Endothelial cell of umbilical vein (primary cell): ENCODE measurements at regions not wholly inside any gene's neighbourhood (a gene's known extent, or its start where the extent isn't known, plus 50 kb on each side); places are given as distances from the start of the nearest gene placed in this dataset.

ENCODE experiments used
- BruUV-seq: library from RNA; stranded (reverse); fragments of 400-500 nt; replicated peaks from 2 replicates; lab custom pipeline; 2021; lab: Mats Ljungman, UMichigan
- CTCF ChIA-PET: fragments of 300-600, 350-600 bp; sonication (Branson Sonifier 250); formaldehyde crosslinking; loops from one replicate; lab custom pipeline; 2021; ENCODE audit warnings: antibody characterized with exemption, inconsistent platforms; lab: Charles Lee
- POLR2A ChIA-PET: fragments of 300-600, 350-600 bp; sonication (Branson Sonifier 250); formaldehyde crosslinking; loops from one replicate; lab custom pipeline; 2021; ENCODE audit warnings: antibody characterized with exemption, inconsistent platforms; lab: Charles Lee
- DNase-seq: peaks from one replicate; pipeline ENCODE4 v3.0.0-alpha.2; 2011; ENCODE audit warnings: low read depth, low spot score
- FAIRE-seq: peaks from 2 replicates; lab custom pipeline; 2011; peaks lifted over from hg19 to GRCh38; lab: Jason Lieb, UNC
- H2AFZ ChIP-seq: 2 replicates; pipeline ENCODE4 v1.6.0; 2012; ENCODE audit warnings: low read depth, low read length, control low read depth, inconsistent platforms
- H3K27ac ChIP-seq: 2 replicates; pipeline ENCODE4 v1.5.1; 2011; ENCODE audit warnings: low read depth, mild to moderate bottlenecking, control low read depth, low read length, moderate library complexity; ENCODE audit not compliant: insufficient read depth
- H3K27me3 ChIP-seq, 2 experiments: 2 replicates each; pipeline versions ENCODE4 v1.6.0 to v1.6.1; 2011; ENCODE audit warnings: low read length in 2 of 2, mixed read lengths in 1 of 2; ENCODE audit not compliant: control insufficient read depth in 2 of 2, insufficient read depth in 2 of 2
- H3K36me3 ChIP-seq, 2 experiments: 2 replicates in 1 of 2; 3 replicates in 1 of 2; pipeline ENCODE4 v1.5.1; 2011; ENCODE audit warnings: low read length in 2 of 2, mild to moderate bottlenecking in 1 of 2, moderate library complexity in 1 of 2; ENCODE audit not compliant: control insufficient read depth in 2 of 2, insufficient read depth in 2 of 2; ENCODE audit errors: extremely low read depth in 1 of 2
- H3K4me1 ChIP-seq: 3 replicates; pipeline ENCODE4 v1.5.1; 2011; ENCODE audit warnings: mild to moderate bottlenecking, low read length; ENCODE audit not compliant: control insufficient read depth, insufficient read depth; ENCODE audit errors: extremely low read depth
- H3K4me2 ChIP-seq: 2 replicates; pipeline ENCODE4 v1.6.1; 2011; ENCODE audit warnings: low read length, control low read depth, mixed read lengths; ENCODE audit not compliant: insufficient read depth
- H3K4me3 ChIP-seq, 3 experiments: fragments of 200-600 bp in 1 of 3; sonication (generic), shearing (Covaris generic) in 1 of 3; replicated peaks in 1 of 3; 2 replicates each; pipeline ENCODE4 v1.5.1; 2011 to 2016; ENCODE audit warnings: control low read depth in 3 of 3, low read length in 3 of 3, mild to moderate bottlenecking in 2 of 3, inconsistent platforms in 1 of 3, low read depth in 1 of 3, moderate library complexity in 1 of 3; ENCODE audit not compliant: insufficient read depth in 1 of 3
- H3K79me2 ChIP-seq: 2 replicates; pipeline ENCODE4 v1.6.0; 2012; ENCODE audit warnings: low read length, inconsistent platforms; ENCODE audit not compliant: control insufficient read depth, insufficient read depth
- H3K9ac ChIP-seq: replicated peaks from 2 replicates; pipeline ENCODE3; 2011; ENCODE audit warnings: low read length, control low read depth; ENCODE audit not compliant: insufficient read depth; ENCODE audit errors: extremely low read depth
- H3K9me1 ChIP-seq: replicated peaks from 3 replicates; pipeline ENCODE4 v1.6.0; 2011; ENCODE audit warnings: mild to moderate bottlenecking, low read length; ENCODE audit not compliant: control insufficient read depth, insufficient read depth; ENCODE audit errors: extremely low read depth
- H3K9me3 ChIP-seq: replicated peaks from 2 replicates; pipeline ENCODE4 v1.5.1; 2012; ENCODE audit warnings: low read length, inconsistent platforms; ENCODE audit not compliant: control insufficient read depth, insufficient read depth
- H4K20me1 ChIP-seq: replicated peaks from 2 replicates; pipeline ENCODE3; 2011; ENCODE audit warnings: mild to moderate bottlenecking, low read length; ENCODE audit not compliant: control insufficient read depth, insufficient read depth; ENCODE audit errors: extremely low read depth
- EZH2 ChIP-seq: IDR thresholded peaks from 2 replicates; pipeline ENCODE4 v1.6.1; 2012; ENCODE audit warnings: borderline replicate concordance, low read depth, mild to moderate bottlenecking, moderate library complexity, low read length, inconsistent platforms; ENCODE audit not compliant: severe bottlenecking
- FOS ChIP-seq: IDR thresholded peaks from 2 replicates; pipeline ENCODE4 v1.6.1; 2011; ENCODE audit warnings: mild to moderate bottlenecking, low read length, moderate library complexity, borderline replicate concordance; ENCODE audit not compliant: insufficient read depth
- GATA2 ChIP-seq: IDR thresholded peaks from 2 replicates; pipeline ENCODE4 v1.7.0; 2011; ENCODE audit warnings: low read depth, mild to moderate bottlenecking, moderate library complexity, mixed read lengths, low read length; ENCODE audit not compliant: insufficient read length, insufficient read depth
- JUN ChIP-seq: IDR thresholded peaks from 2 replicates; pipeline ENCODE4 v1.6.1; 2011; ENCODE audit warnings: borderline replicate concordance, low read depth; ENCODE audit not compliant: insufficient read length, insufficient read depth
- MAX ChIP-seq: IDR thresholded peaks from 2 replicates; pipeline ENCODE4 v1.6.1; 2011; ENCODE audit not compliant: insufficient read depth, insufficient read length
- MYC ChIP-seq: IDR thresholded peaks from one replicate; pipeline ENCODE4 v1.6.1; 2011; ENCODE audit warnings: mild to moderate bottlenecking, low read depth, low read length
- POLR2AphosphoS5 ChIP-seq: IDR thresholded peaks from 2 replicates; pipeline ENCODE4 v1.6.1; 2012; ENCODE audit warnings: low read depth, mild to moderate bottlenecking, control low read depth, low read length, moderate library complexity; ENCODE audit not compliant: insufficient read depth
- dilution Hi-C: fragments of 300-500 bp; cut with MboI; formaldehyde crosslinking; loops from one replicate; pipeline ENCODE4 v1.15.0; 2019; ENCODE audit warnings: low sequenced_read_pairs; ENCODE audit not compliant: extremely low pct_ligation_motif_present
- intact Hi-C: fragments of 100-400 bp; cut with micrococcal nuclease; formaldehyde crosslinking; loops from one replicate; pipeline ENCODE4 v1.10.0; 2022
- TF ChIP-seq, protein P1 (sequence below), 2 donors: IDR thresholded peaks; 1 replicate in 1 of 2; 2 replicates in 1 of 2; pipeline ENCODE4 v1.5.1; 2011; ENCODE audit warnings: low read length in 2 of 2, mild to moderate bottlenecking in 2 of 2, moderate library complexity in 2 of 2, control low read depth in 1 of 2, inconsistent platforms in 1 of 2, low read depth in 1 of 2; ENCODE audit not compliant: insufficient read depth in 1 of 2; ENCODE audit errors: extremely low read depth in 1 of 2

DNA sequence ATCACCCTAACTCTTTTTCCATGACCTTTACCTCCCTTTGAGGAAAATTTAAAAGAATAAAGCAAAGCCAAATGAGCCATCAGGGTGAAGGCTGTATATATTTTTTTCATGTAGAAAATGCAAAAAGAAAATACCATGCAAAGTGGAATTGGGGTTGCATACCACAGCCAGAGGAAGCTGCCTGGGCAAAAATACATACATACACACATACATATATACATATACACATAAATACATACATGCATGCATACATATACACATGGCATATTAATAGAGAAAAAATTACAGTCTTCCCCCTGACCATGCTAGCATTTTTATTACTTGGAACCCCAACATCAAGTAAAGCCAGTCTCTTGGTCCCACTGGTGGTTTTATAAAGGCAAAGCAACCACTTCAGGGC lies 63.7 kb upstream of the TMCO5A start:
- no peaks in the 10 kb centered on the region for H3K36me3 ChIP-seq
- dilution Hi-C loops (no loop called here), intact Hi-C loops (no loop called here)
- peaks cover 11 to 40% of the 10 kb centered on the region in 2 experiments for H3K27me3 ChIP-seq
- no peak overlapping the region for H3K9ac ChIP-seq
- H2AFZ ChIP-seq = no peak overlapping the region
- H3K4me1 ChIP-seq = no peaks in the 10 kb centered on the region
- no TSS peak for BruUV-seq
- no peaks in the 10 kb centered on the region for H3K9me1 ChIP-seq
- H3K4me2 ChIP-seq = no peak overlapping the region
- H3K27ac ChIP-seq = no peak overlapping the region
- ChIA-PET CTCF (interaction anchor here (1.1 to 5.3 kb wide), 3 partner anchors 10 to 106 kb away, joined by 3 to 32 read pairs (median 4); no protein-coding TSS in a partner anchor), POLR2A (no interaction called here)
- no peak for DNase-seq
- no peak overlapping the region for H3K4me3 ChIP-seq
- H3K79me2 ChIP-seq = no peaks in the 10 kb centered on the region
- H4K20me1 ChIP-seq = no peaks in the 10 kb centered on the region
- H3K9me3 ChIP-seq = no peaks in the 10 kb centered on the region
- no peak for TF ChIP-seq FOS
- no peak for TF ChIP-seq MAX
- TF ChIP-seq, protein P1, sequence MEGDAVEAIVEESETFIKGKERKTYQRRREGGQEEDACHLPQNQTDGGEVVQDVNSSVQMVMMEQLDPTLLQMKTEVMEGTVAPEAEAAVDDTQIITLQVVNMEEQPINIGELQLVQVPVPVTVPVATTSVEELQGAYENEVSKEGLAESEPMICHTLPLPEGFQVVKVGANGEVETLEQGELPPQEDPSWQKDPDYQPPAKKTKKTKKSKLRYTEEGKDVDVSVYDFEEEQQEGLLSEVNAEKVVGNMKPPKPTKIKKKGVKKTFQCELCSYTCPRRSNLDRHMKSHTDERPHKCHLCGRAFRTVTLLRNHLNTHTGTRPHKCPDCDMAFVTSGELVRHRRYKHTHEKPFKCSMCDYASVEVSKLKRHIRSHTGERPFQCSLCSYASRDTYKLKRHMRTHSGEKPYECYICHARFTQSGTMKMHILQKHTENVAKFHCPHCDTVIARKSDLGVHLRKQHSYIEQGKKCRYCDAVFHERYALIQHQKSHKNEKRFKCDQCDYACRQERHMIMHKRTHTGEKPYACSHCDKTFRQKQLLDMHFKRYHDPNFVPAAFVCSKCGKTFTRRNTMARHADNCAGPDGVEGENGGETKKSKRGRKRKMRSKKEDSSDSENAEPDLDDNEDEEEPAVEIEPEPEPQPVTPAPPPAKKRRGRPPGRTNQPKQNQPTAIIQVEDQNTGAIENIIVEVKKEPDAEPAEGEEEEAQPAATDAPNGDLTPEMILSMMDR (IDR thresholded peaks at IDR 0.05; ENCODE audit: extremely low read depth in 1 of 2, insufficient read depth in 1 of 2, low read depth in 1 of 2, low read length in 2 of 2) = no peak
- TF ChIP-seq JUN = no peak
- TF ChIP-seq GATA2 = no peak
- TF ChIP-seq MYC = no peak
- TF ChIP-seq POLR2AphosphoS5 = no peak
- no peak for TF ChIP-seq EZH2
- FAIRE-seq = no peak
